PFSK-1 (cell line): ENCODE measurements at regions not wholly inside any gene's neighbourhood (a gene's known extent, or its start where the extent isn't known, plus 50 kb on each side); places are given as distances from the start of the nearest gene placed in this dataset.

Experiments used
- FOXP2 ChIP-seq: optimal IDR thresholded peaks from 2 replicates; pipeline ENCODE3; 2011; ENCODE audit warnings: borderline replicate concordance, control low read depth, inconsistent platforms; ENCODE audit not compliant: insufficient read depth; ENCODE audit errors: extremely low read length, extremely low read depth
- REST ChIP-seq, 2 experiments: IDR thresholded peaks; 2 replicates each; pipeline versions ENCODE4 v1.6.1 to v1.8.0; 2011 to 2012; ENCODE audit warnings: low read depth in 2 of 2, low read length in 2 of 2, control low read depth in 1 of 2, inconsistent platforms in 1 of 2, mild to moderate bottlenecking in 1 of 2, moderate library complexity in 1 of 2; ENCODE audit not compliant: insufficient read depth in 1 of 2
- TAF1 ChIP-seq: IDR thresholded peaks from 2 replicates; pipeline ENCODE4 v1.6.1; 2012; ENCODE audit warnings: low read length, control low read depth, borderline replicate concordance; ENCODE audit not compliant: insufficient read depth

GRCh38 chr1:88274431-88274830 lies 409.6 kb upstream of the PKN2 start:
- TF ChIP-seq REST (IDR thresholded peaks at IDR 0.05; ENCODE audit: insufficient read depth in 1 of 2, low read depth in 2 of 2, low read length in 2 of 2) (no peak), TAF1 (no peak), FOXP2 (no peak)
